Sigmoid colon (tissue), 6 donors: ENCODE measurements at regions not wholly inside any gene's neighbourhood (a gene's known extent, or its start where the extent isn't known, plus 50 kb on each side); places are given as distances from the start of the nearest gene placed in this dataset.

Experiments
- DNase-seq: peaks from one replicate; pipeline ENCODE4 v3.0.0-alpha.2; 2019
- H3K27ac ChIP-seq, 4 donors: fragments of 200-600 bp; sonication (generic); one replicate each; pipeline ENCODE4 v1.5.1; 2016 to 2019; ENCODE audit warnings: mild to moderate bottlenecking in 1 of 4
- H3K27me3 ChIP-seq, 3 donors: fragments of 200-600 bp; sonication (generic); one replicate each; pipeline ENCODE4 v1.5.1; 2019; ENCODE audit warnings: mild to moderate bottlenecking in 1 of 3
- H3K36me3 ChIP-seq, 4 donors: fragments of 200-600 bp; sonication (generic); one replicate each; pipeline ENCODE4 v1.5.1; 2016 to 2019
- H3K4me1 ChIP-seq, 4 donors: fragments of 200-600 bp; sonication (generic); one replicate each; pipeline ENCODE4 v1.5.1; 2017 to 2019
- H3K4me3 ChIP-seq, 4 donors: fragments of 200-600 bp; sonication (generic); one replicate each; pipeline ENCODE4 v1.5.1; 2017 to 2019; ENCODE audit warnings: mild to moderate bottlenecking in 2 of 4, moderate library complexity in 1 of 4
- H3K9me3 ChIP-seq, 4 donors: fragments of 200-600 bp in 3 of 4; sonication (generic) in 3 of 4; one replicate each; pipeline versions ENCODE4 v1.5.1 to v1.6.1; 2013 to 2019
- EP300 ChIP-seq, 4 donors: sonication (generic); formaldehyde crosslinking; IDR thresholded peaks; one replicate each; pipeline ENCODE4 v1.6.1; 2017; ENCODE audit warnings: antibody characterized with exemption in 4 of 4
- POLR2A ChIP-seq, 2 donors: fragments of 450-650 bp; IDR thresholded peaks; one replicate each; pipeline ENCODE4 v1.6.1; 2016; ENCODE audit warnings: antibody characterized with exemption in 2 of 2, mild to moderate bottlenecking in 2 of 2, moderate library complexity in 2 of 2
- POLR2AphosphoS5 ChIP-seq, 4 donors: sonication (generic); formaldehyde crosslinking; IDR thresholded peaks; one replicate each; pipeline ENCODE4 v1.6.1; 2017; ENCODE audit warnings: antibody characterized with exemption in 4 of 4
- WGBS, 2 donors: extraction: QIAGEN DNeasy Blood & Tissue Kit; methylation state at CpG; one replicate each; pipeline ENCODE4 v1.1.7; 2013; 5-methylcytosine and 5-hydroxymethylcytosine counted together
- intact Hi-C: fragments of 100-400 bp; cut with DNase I; formaldehyde crosslinking; loops from one replicate; pipeline ENCODE4 v1.15.1; 2023
- TF ChIP-seq, protein P1 (sequence below), 4 experiments: fragments of 450-650 bp in 3 of 4; fragments of 200-600 bp in 1 of 4; IDR thresholded peaks; one replicate each; pipeline ENCODE4 v1.5.1; 2016 to 2019; ENCODE audit warnings: antibody characterized with exemption in 4 of 4, mild to moderate bottlenecking in 3 of 4, moderate library complexity in 2 of 4
- donor health status: healthy with polysubstance abuse.
- donor health status: healthy.

- DNase-seq = no peak
- intact Hi-C loops = no loop called here
- H3K27ac ChIP-seq = no peak overlapping the region
- H3K4me3 ChIP-seq = no peak overlapping the region
- peaks cover 0 to 6% (median 3%) of the 10 kb centered on the region in 4 donors for H3K9me3 ChIP-seq
- no peaks in the 10 kb centered on the region for H3K4me1 ChIP-seq
- no peaks in the 10 kb centered on the region for H3K36me3 ChIP-seq
- no peaks in the 10 kb centered on the region for H3K27me3 ChIP-seq
- WGBS, 2 donors = 77 to 89% methylated on average over 2 of the region's 2 CpGs
- TF ChIP-seq POLR2A (IDR thresholded peaks at IDR 0.05) (no peak), EP300 (IDR thresholded peaks at IDR 0.05) (no peak), POLR2AphosphoS5 (IDR thresholded peaks at IDR 0.05) (no peak)
- TF ChIP-seq, protein P1, sequence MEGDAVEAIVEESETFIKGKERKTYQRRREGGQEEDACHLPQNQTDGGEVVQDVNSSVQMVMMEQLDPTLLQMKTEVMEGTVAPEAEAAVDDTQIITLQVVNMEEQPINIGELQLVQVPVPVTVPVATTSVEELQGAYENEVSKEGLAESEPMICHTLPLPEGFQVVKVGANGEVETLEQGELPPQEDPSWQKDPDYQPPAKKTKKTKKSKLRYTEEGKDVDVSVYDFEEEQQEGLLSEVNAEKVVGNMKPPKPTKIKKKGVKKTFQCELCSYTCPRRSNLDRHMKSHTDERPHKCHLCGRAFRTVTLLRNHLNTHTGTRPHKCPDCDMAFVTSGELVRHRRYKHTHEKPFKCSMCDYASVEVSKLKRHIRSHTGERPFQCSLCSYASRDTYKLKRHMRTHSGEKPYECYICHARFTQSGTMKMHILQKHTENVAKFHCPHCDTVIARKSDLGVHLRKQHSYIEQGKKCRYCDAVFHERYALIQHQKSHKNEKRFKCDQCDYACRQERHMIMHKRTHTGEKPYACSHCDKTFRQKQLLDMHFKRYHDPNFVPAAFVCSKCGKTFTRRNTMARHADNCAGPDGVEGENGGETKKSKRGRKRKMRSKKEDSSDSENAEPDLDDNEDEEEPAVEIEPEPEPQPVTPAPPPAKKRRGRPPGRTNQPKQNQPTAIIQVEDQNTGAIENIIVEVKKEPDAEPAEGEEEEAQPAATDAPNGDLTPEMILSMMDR (IDR thresholded peaks at IDR 0.05) = no peak
These were observed 142.3 kb upstream of the IGF1 start for GRCh38 chr12:102622618-102623017.

GRCh38 chr12:102618197-102618877 lies 138.0 kb upstream of the IGF1 start:
- Histone ChIP-seq H3K36me3 (no peaks in the 10 kb centered on the region), H3K4me1 (no peaks in the 10 kb centered on the region), H3K27ac (no peak overlapping the region), H3K27me3 (no peaks in the 10 kb centered on the region), H3K9me3 (no peaks in the 10 kb centered on the region), H3K4me3 (no peak overlapping the region)
- peak; percentile 59 for DNase-seq
- intact Hi-C loops = no loop called here
- WGBS, 2 donors = 61 to 72% methylated on average over 5 of the region's 5 CpGs
- no peak for TF ChIP-seq POLR2A (IDR thresholded peaks at IDR 0.05)
- TF ChIP-seq, protein P1 (IDR thresholded peaks at IDR 0.05) = no peak
- peak in 1 of 4 donors; percentile 8 for TF ChIP-seq POLR2AphosphoS5 (IDR thresholded peaks at IDR 0.05)
- TF ChIP-seq EP300 (IDR thresholded peaks at IDR 0.05) = no peak

DNA sequence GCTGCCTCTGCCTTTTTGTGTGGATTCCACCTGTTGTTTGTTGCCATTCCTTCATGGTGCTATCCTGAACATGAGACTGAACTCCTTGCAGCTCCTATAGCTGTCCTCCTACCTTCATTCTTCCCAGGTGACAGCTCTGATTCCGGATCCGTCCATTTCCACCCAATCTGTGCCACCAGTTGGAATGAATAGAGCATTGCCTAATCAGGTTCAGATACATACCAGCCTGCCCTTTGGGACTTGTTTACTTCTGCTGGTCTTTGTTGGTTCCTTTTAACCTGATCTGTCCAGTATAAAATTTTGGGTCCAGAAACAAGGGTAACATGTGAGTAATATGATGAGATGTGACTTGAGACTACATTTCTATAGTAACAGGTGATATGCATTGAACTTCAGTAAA lies 136.3 kb upstream of the IGF1 start:
- DNase-seq = no peak
- Histone ChIP-seq H3K4me1 (no peaks in the 10 kb centered on the region), H3K9me3 (no peaks in the 10 kb centered on the region), H3K4me3 (no peak overlapping the region), H3K36me3 (no peaks in the 10 kb centered on the region), H3K27me3 (no peaks in the 10 kb centered on the region), H3K27ac (no peak overlapping the region)
- intact Hi-C loops = no loop called here
- TF ChIP-seq, protein P1 (IDR thresholded peaks at IDR 0.05) = no peak
- TF ChIP-seq POLR2AphosphoS5 (IDR thresholded peaks at IDR 0.05) (no peak), EP300 (IDR thresholded peaks at IDR 0.05) (no peak), POLR2A (IDR thresholded peaks at IDR 0.05) (no peak)
- WGBS, 2 donors = 84 to 85% methylated on average over 2 of the region's 2 CpGs

- no peaks in the 10 kb centered on the region for H3K9me3 ChIP-seq
- no peak for DNase-seq
- H3K27me3 ChIP-seq = no peaks in the 10 kb centered on the region
- no peak overlapping the region for H3K4me3 ChIP-seq
- intact Hi-C loops = no loop called here
- no peak overlapping the region for H3K27ac ChIP-seq
- no peaks in the 10 kb centered on the region for H3K36me3 ChIP-seq
- TF ChIP-seq POLR2A (IDR thresholded peaks at IDR 0.05) (no peak), EP300 (IDR thresholded peaks at IDR 0.05) (no peak)
- no peaks in the 10 kb centered on the region for H3K4me1 ChIP-seq
- WGBS, 2 donors = 63 to 74% methylated on average over 1 of the region's 1 CpG
These were observed 131.6 kb upstream of the IGF1 start for GRCh38 chr12:102611995-102612394.

- Histone ChIP-seq H3K36me3 (no peaks in the 10 kb centered on the region), H3K27me3 (no peaks in the 10 kb centered on the region), H3K27ac (no peak overlapping the region), H3K4me1 (no peaks in the 10 kb centered on the region), H3K9me3 (no peaks in the 10 kb centered on the region), H3K4me3 (no peak overlapping the region)
- WGBS, 2 donors = 56 to 71% methylated on average over 1 of the region's 1 CpG
- TF ChIP-seq POLR2AphosphoS5 (IDR thresholded peaks at IDR 0.05) = no peak
- TF ChIP-seq, protein P1 (IDR thresholded peaks at IDR 0.05) = no peak
- no peak for TF ChIP-seq EP300 (IDR thresholded peaks at IDR 0.05)
- TF ChIP-seq POLR2A (IDR thresholded peaks at IDR 0.05) = no peak
- intact Hi-C loops = no loop called here
- DNase-seq = no peak
These were observed 129.6 kb upstream of the IGF1 start for GRCh38 chr12:102609996-102610395.
